ENCODE measurements at regions not wholly inside any gene's neighbourhood (a gene's known extent, or its start where the extent isn't known, plus 50 kb on each side); places are given as distances from the start of the nearest gene placed in this dataset.
"Not testable (repeated sequence)": the region's sequence is repeated elsewhere in the genome, so short reads cannot be mapped to it uniquely, and the experiment has no call there.

- no peak for DNase-seq
Measured at GRCh38 chr12:86526060-86526595, 269.9 kb upstream of the MGAT4C start.

GRCh38 chr12:86523844-86524243 is 267.7 kb upstream of the MGAT4C start:
- DNase-seq: no peak

GRCh38 chr12:86521870-86522269 is 265.7 kb upstream of the MGAT4C start:
- no peak for DNase-seq

GRCh38 chr12:86513226-86513625 is 257.0 kb upstream of the MGAT4C start:
- no peak for DNase-seq

- no peak for DNase-seq
Measured at GRCh38 chr12:86496595-86496994, 240.4 kb upstream of the MGAT4C start.

GRCh38 chr12:86484473-86484872 is 228.3 kb upstream of the MGAT4C start:
- DNase-seq: no peak

- DNase-seq: no peak
Measured at GRCh38 chr12:86473231-86473630, 217.0 kb upstream of the MGAT4C start.

- no peak for DNase-seq
Measured at GRCh38 chr12:86456776-86457175, 200.6 kb upstream of the MGAT4C start.

GRCh38 chr12:86456241-86456640 is 200.1 kb upstream of the MGAT4C start:
- DNase-seq: no peak

- DNase-seq: no peak
Measured at GRCh38 chr12:86445356-86445755, 189.2 kb upstream of the MGAT4C start.

- DNase-seq: no peak
Measured at GRCh38 chr12:86435053-86435452, 178.9 kb upstream of the MGAT4C start.

GRCh38 chr12:86429824-86430223 is 173.6 kb upstream of the MGAT4C start:
- DNase-seq: no peak

- no peak for DNase-seq
Measured at GRCh38 chr12:86421333-86421732, 165.1 kb upstream of the MGAT4C start.

GRCh38 chr12:86414201-86414600 is 158.0 kb upstream of the MGAT4C start:
- no peak for DNase-seq

GRCh38 chr12:86411710-86412109 is 155.5 kb upstream of the MGAT4C start:
- no peak for DNase-seq

GRCh38 chr12:86407620-86408208 is 151.5 kb upstream of the MGAT4C start:
- no peak for DNase-seq

- no peak for DNase-seq
Measured at GRCh38 chr12:86389949-86390348, 133.8 kb upstream of the MGAT4C start.

- DNase-seq: no peak
Measured at GRCh38 chr12:86387591-86388145, 131.5 kb upstream of the MGAT4C start.

- DNase-seq: not testable (repeated sequence)
Measured at GRCh38 chr12:86383759-86384158, 127.6 kb upstream of the MGAT4C start.

GRCh38 chr12:86379337-86379736 is 123.1 kb upstream of the MGAT4C start:
- DNase-seq: no peak

GRCh38 chr12:86376052-86376451 is 119.9 kb upstream of the MGAT4C start:
- DNase-seq: no peak

- DNase-seq: no peak
Measured at GRCh38 chr12:86373813-86374212, 117.6 kb upstream of the MGAT4C start.

GRCh38 chr12:86367137-86367536 is 110.9 kb upstream of the MGAT4C start:
- no peak for DNase-seq

- DNase-seq: no peak
Measured at GRCh38 chr12:86349196-86349595, 93.0 kb upstream of the MGAT4C start.
